HCT116 (cell line): ENCODE measurements at regions not wholly inside any gene's neighbourhood (a gene's known extent, or its start where the extent isn't known, plus 50 kb on each side); places are given as distances from the start of the nearest gene placed in this dataset.

ENCODE experiments used
- ATAC-seq: fragments of 200-7000 bp; cut with Tn5 transposase; 2 replicates; pipeline ENCODE4 v1.9.1; 2020; ENCODE audit warnings: mild to moderate bottlenecking, moderate library complexity
- BruUV-seq: library from RNA; stranded (reverse); fragments of 400-500 nt; replicated peaks from 2 replicates; lab custom pipeline; 2021; lab: Mats Ljungman, UMichigan
- CTCF ChIA-PET: fragments of 300-600 bp; sonication (Branson Sonifier 250); formaldehyde crosslinking; loops from one replicate; lab custom pipeline; 2021; ENCODE audit warnings: antibody characterized with exemption; lab: Charles Lee
- POLR2A ChIA-PET: fragments of 300-600, 350-600 bp; sonication (Branson Sonifier 250); formaldehyde crosslinking; loops from one replicate; lab custom pipeline; 2021; ENCODE audit warnings: antibody characterized with exemption; lab: Charles Lee
- RAD21 ChIA-PET, 2 experiments: fragments of 300-600 bp; sonication (Branson Sonifier 250); formaldehyde crosslinking; loops; one replicate each; lab custom pipeline; 2023; ENCODE audit warnings: low total read pairs in 2 of 2; ENCODE audit not compliant: uncharacterized antibody in 2 of 2, unreplicated experiment in 2 of 2, low non-redundant PET in 1 of 2; lab: Charles Lee
- DNase-seq: peaks from one replicate; pipeline ENCODE4 v3.0.0-alpha.2; 2010; ENCODE audit warnings: low read depth, low spot score
- H2AFZ ChIP-seq: fragments of 200-600 bp; shearing (Covaris generic), sonication (generic); 2 replicates; pipeline ENCODE4 v1.6.1; 2017; ENCODE audit warnings: low read depth, mixed run types, mixed read lengths, antibody characterized with exemption, low read length; ENCODE audit not compliant: poor library complexity, severe bottlenecking
- H3K27ac ChIP-seq: 2 replicates; pipeline ENCODE4 v1.5.1; 2012; ENCODE audit warnings: low read depth, low read length
- H3K27me3 ChIP-seq: fragments of 200-600 bp; sonication (generic); 2 replicates; pipeline ENCODE4 v1.6.1; 2016; ENCODE audit warnings: mixed run types, low read length, mixed read lengths; ENCODE audit not compliant: insufficient read depth
- H3K36me3 ChIP-seq, 2 experiments: fragments of 200-500 bp in 1 of 2; fragments of 200-600 bp in 1 of 2; sonication (Bioruptor generic) in 1 of 2; sonication (generic) in 1 of 2; 2 replicates each; pipeline versions ENCODE4 v1.5.1 to v1.6.1; 2014 to 2016; ENCODE audit warnings: low read length in 2 of 2, inconsistent platforms in 1 of 2, mixed read lengths in 1 of 2, mixed run types in 1 of 2; ENCODE audit not compliant: insufficient read depth in 2 of 2, control insufficient read depth in 1 of 2
- H3K4me1 ChIP-seq, 2 experiments: fragments of 200-600 bp in 1 of 2; sonication (generic) in 1 of 2; 2 replicates each; pipeline versions ENCODE4 v1.5.1 to v1.6.1; 2012 to 2017; ENCODE audit warnings: low read length in 2 of 2, inconsistent platforms in 1 of 2, mild to moderate bottlenecking in 1 of 2, mixed read lengths in 1 of 2, mixed run types in 1 of 2, moderate library complexity in 1 of 2; ENCODE audit not compliant: insufficient read depth in 2 of 2, control insufficient read depth in 1 of 2
- H3K4me2 ChIP-seq: fragments of 200-600 bp; sonication (generic); 2 replicates; pipeline ENCODE4 v1.6.1; 2017; ENCODE audit warnings: mixed run types, low read length, mixed read lengths
- H3K4me3 ChIP-seq, 2 experiments: fragments of 200-600 bp in 1 of 2; sonication (generic) in 1 of 2; replicated peaks in 1 of 2; 2 replicates each; pipeline ENCODE4 v1.5.1; 2011 to 2016; ENCODE audit warnings: low read length in 2 of 2, control low read depth in 1 of 2, low read depth in 1 of 2, mild to moderate bottlenecking in 1 of 2, mixed read lengths in 1 of 2, mixed run types in 1 of 2
- H3K79me2 ChIP-seq: fragments of 200-600 bp; sonication (generic); 2 replicates; pipeline ENCODE4 v1.6.1; 2017; ENCODE audit warnings: mild to moderate bottlenecking, mixed run types, low read length, moderate library complexity, mixed read lengths; ENCODE audit not compliant: insufficient read depth
- H3K9ac ChIP-seq: fragments of 200-600 bp; sonication (generic); 2 replicates; pipeline ENCODE4 v1.6.1; 2016; ENCODE audit warnings: low read length, mixed read lengths
- H3K9me2 ChIP-seq: fragments of 200-600 bp; sonication (generic), shearing (Covaris generic); 2 replicates; pipeline ENCODE4 v1.6.1; 2017; ENCODE audit warnings: mixed run types, mild to moderate bottlenecking, moderate library complexity; ENCODE audit not compliant: insufficient read depth
- H3K9me3 ChIP-seq, 2 experiments: fragments of 200-500 bp in 1 of 2; fragments of 200-600 bp in 1 of 2; sonication (Bioruptor generic) in 1 of 2; sonication (generic) in 1 of 2; 2 replicates each; pipeline ENCODE4 v1.6.1; 2014 to 2017; ENCODE audit warnings: low read length in 2 of 2, mixed read lengths in 2 of 2, inconsistent platforms in 1 of 2, low read depth in 1 of 2, mild to moderate bottlenecking in 1 of 2, mixed run types in 1 of 2, moderate library complexity in 1 of 2; ENCODE audit not compliant: control insufficient read depth in 1 of 2, insufficient read depth in 1 of 2
- H4K20me1 ChIP-seq: fragments of 200-600 bp; sonication (generic), shearing (Covaris generic); 2 replicates; pipeline ENCODE4 v1.6.1; 2017; ENCODE audit warnings: mixed run types, mild to moderate bottlenecking, moderate library complexity; ENCODE audit not compliant: insufficient read depth
- CEBPB ChIP-seq: IDR thresholded peaks from 2 replicates; pipeline ENCODE4 v1.6.1; 2012; ENCODE audit warnings: low read depth
- EGR1 ChIP-seq: IDR thresholded peaks from 2 replicates; pipeline ENCODE4 v1.6.1; 2012; ENCODE audit warnings: low read depth
- EZH2phosphoT487 ChIP-seq: fragments of 200-600 bp; IDR thresholded peaks from 2 replicates; pipeline ENCODE4 v1.6.1; 2018; ENCODE audit warnings: antibody characterized with exemption, borderline replicate concordance
- JUND ChIP-seq: IDR thresholded peaks from 2 replicates; pipeline ENCODE4 v1.6.1; 2012
- RAD21 ChIP-seq: IDR thresholded peaks from 2 replicates; pipeline ENCODE4 v1.6.1; 2012; ENCODE audit warnings: low read depth, mild to moderate bottlenecking
- SRF ChIP-seq: IDR thresholded peaks from 2 replicates; pipeline ENCODE4 v1.6.1; 2012; ENCODE audit warnings: low read depth
- TCF7L2 ChIP-seq: IDR thresholded peaks from 2 replicates; pipeline ENCODE4 v1.7.0; 2011; ENCODE audit warnings: borderline replicate concordance, inconsistent platforms; ENCODE audit not compliant: insufficient read depth, insufficient read length; ENCODE audit errors: extremely low read depth
- ZNF274 ChIP-seq: fragments of 200-500 bp; sonication (Bioruptor generic); IDR thresholded peaks from 2 replicates; pipeline ENCODE4 v1.6.1; 2014; ENCODE audit warnings: mild to moderate bottlenecking, low read depth, low read length, inconsistent platforms
- intact Hi-C: fragments of 100-400 bp; cut with micrococcal nuclease; formaldehyde crosslinking; loops from 2 replicates; pipeline ENCODE4 v1.10.0; 2022
- TF ChIP-seq, protein P1 (sequence below): IDR thresholded peaks from 2 replicates; pipeline ENCODE4 v1.6.1; 2012; ENCODE audit warnings: low read depth
- TF ChIP-seq, protein P2 (sequence below): IDR thresholded peaks from 2 replicates; pipeline ENCODE4 v1.6.1; 2012
- TF ChIP-seq, protein P3 (sequence below), 3 experiments: fragments of 200-600 bp in 1 of 3; sonication (generic) in 1 of 3; IDR thresholded peaks in 2 of 3; conservative IDR thresholded peaks in 1 of 3; 2 replicates each; pipeline ENCODE4 v1.5.1; 2012 to 2017; ENCODE audit warnings: low read depth in 2 of 3, low read length in 2 of 3, antibody characterized with exemption in 1 of 3, borderline replicate concordance in 1 of 3, control low read depth in 1 of 3, mild to moderate bottlenecking in 1 of 3, mixed read lengths in 1 of 3, mixed run types in 1 of 3, moderate library complexity in 1 of 3; ENCODE audit not compliant: insufficient read depth in 1 of 3
- TF ChIP-seq, protein P4 (sequence below): IDR thresholded peaks from 2 replicates; pipeline ENCODE4 v1.6.1; 2012

DNA sequence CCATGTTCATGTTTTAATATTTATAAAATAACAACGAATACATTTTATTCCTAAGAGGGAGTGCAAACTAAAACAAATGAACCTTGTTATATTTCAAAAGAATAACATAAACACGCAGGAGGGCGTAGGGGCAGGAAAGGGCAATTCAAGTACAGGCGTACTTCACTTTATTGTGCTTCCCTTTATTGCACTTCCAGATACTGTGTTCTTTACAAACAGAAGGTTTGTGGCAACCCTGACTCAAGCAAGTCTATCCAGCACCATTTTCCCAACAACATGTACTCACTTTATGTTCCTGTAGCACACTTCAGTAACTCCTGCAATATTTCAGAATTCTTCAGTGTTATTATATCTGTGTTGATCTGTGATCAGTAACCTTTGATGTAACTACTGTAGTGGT lies 84.6 kb upstream of the PLEKHA5 start:
- H3K4me3 ChIP-seq: no peak overlapping the region
- TF ChIP-seq TCF7L2: no peak
- no peaks in the 10 kb centered on the region for H3K9me2 ChIP-seq
- no peaks in the 10 kb centered on the region for H3K27me3 ChIP-seq
- no peak for ATAC-seq
- H3K4me1 ChIP-seq: peaks cover 7 to 14% of the 10 kb centered on the region in 2 experiments; a peak in 3 of 4 replicates
- no peaks in the 10 kb centered on the region for H3K36me3 ChIP-seq
- no peak overlapping the region for H2AFZ ChIP-seq
- no peaks in the 10 kb centered on the region for H4K20me1 ChIP-seq
- BruUV-seq: no TSS peak
- H3K79me2 ChIP-seq: no peaks in the 10 kb centered on the region
- ChIA-PET RAD21 (no interaction called here), POLR2A (no interaction called here), CTCF (no interaction called here)
- no peak for DNase-seq
- H3K9me3 ChIP-seq: no peaks in the 10 kb centered on the region
- no peak overlapping the region for H3K9ac ChIP-seq
- H3K27ac ChIP-seq: no peak overlapping the region
- intact Hi-C loops: no loop called here
- no peak overlapping the region for H3K4me2 ChIP-seq

DNA sequence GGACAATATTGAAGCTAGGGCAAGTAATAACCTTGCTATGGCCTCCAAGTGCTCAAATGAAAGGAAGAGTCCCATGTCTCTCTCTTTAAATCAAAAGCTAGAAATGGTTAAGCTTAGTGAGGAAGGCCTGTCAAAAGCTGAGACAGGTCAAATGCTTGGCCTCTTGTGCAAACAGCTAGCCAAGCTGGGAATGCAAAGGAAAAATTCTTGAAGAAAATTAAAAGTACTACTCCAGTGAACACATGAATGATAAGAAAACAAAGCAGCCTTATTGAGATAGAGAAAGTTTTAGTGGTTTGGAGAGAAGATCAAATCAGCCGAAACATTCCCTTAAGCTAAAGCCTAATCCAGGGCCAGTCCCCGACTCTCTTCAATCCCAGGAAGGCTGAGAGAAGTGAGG lies 84.1 kb upstream of the PLEKHA5 start:
- Histone ChIP-seq H3K79me2 (no peaks in the 10 kb centered on the region), H4K20me1 (no peaks in the 10 kb centered on the region), H3K9ac (no peak overlapping the region), H3K27ac (no peak overlapping the region), H3K4me3 (no peak overlapping the region), H3K36me3 (no peaks in the 10 kb centered on the region), H3K4me2 (no peak overlapping the region), H3K4me1 (peaks cover 7 to 14% of the 10 kb centered on the region in 2 experiments; a peak in 3 of 4 replicates), H2AFZ (no peak overlapping the region), H3K9me2 (no peaks in the 10 kb centered on the region), H3K27me3 (no peaks in the 10 kb centered on the region), H3K9me3 (no peaks in the 10 kb centered on the region)
- ATAC-seq (no peak), DNase-seq (no peak)
- ChIA-PET RAD21 (no interaction called here), CTCF (no interaction called here), POLR2A (no interaction called here)
- intact Hi-C loops: no loop called here
- no peak for TF ChIP-seq JUND
- TF ChIP-seq, protein P1, sequence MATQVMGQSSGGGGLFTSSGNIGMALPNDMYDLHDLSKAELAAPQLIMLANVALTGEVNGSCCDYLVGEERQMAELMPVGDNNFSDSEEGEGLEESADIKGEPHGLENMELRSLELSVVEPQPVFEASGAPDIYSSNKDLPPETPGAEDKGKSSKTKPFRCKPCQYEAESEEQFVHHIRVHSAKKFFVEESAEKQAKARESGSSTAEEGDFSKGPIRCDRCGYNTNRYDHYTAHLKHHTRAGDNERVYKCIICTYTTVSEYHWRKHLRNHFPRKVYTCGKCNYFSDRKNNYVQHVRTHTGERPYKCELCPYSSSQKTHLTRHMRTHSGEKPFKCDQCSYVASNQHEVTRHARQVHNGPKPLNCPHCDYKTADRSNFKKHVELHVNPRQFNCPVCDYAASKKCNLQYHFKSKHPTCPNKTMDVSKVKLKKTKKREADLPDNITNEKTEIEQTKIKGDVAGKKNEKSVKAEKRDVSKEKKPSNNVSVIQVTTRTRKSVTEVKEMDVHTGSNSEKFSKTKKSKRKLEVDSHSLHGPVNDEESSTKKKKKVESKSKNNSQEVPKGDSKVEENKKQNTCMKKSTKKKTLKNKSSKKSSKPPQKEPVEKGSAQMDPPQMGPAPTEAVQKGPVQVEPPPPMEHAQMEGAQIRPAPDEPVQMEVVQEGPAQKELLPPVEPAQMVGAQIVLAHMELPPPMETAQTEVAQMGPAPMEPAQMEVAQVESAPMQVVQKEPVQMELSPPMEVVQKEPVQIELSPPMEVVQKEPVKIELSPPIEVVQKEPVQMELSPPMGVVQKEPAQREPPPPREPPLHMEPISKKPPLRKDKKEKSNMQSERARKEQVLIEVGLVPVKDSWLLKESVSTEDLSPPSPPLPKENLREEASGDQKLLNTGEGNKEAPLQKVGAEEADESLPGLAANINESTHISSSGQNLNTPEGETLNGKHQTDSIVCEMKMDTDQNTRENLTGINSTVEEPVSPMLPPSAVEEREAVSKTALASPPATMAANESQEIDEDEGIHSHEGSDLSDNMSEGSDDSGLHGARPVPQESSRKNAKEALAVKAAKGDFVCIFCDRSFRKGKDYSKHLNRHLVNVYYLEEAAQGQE: no peak
- TF ChIP-seq CEBPB: no peak
- no peak for TF ChIP-seq RAD21
- TF ChIP-seq EZH2phosphoT487: no peak
- TF ChIP-seq, protein P2, sequence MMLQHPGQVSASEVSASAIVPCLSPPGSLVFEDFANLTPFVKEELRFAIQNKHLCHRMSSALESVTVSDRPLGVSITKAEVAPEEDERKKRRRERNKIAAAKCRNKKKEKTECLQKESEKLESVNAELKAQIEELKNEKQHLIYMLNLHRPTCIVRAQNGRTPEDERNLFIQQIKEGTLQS: no peak
- no peak for TF ChIP-seq SRF
- TF ChIP-seq, protein P3, sequence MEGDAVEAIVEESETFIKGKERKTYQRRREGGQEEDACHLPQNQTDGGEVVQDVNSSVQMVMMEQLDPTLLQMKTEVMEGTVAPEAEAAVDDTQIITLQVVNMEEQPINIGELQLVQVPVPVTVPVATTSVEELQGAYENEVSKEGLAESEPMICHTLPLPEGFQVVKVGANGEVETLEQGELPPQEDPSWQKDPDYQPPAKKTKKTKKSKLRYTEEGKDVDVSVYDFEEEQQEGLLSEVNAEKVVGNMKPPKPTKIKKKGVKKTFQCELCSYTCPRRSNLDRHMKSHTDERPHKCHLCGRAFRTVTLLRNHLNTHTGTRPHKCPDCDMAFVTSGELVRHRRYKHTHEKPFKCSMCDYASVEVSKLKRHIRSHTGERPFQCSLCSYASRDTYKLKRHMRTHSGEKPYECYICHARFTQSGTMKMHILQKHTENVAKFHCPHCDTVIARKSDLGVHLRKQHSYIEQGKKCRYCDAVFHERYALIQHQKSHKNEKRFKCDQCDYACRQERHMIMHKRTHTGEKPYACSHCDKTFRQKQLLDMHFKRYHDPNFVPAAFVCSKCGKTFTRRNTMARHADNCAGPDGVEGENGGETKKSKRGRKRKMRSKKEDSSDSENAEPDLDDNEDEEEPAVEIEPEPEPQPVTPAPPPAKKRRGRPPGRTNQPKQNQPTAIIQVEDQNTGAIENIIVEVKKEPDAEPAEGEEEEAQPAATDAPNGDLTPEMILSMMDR (IDR thresholded peaks at IDR 0.05 in 2 of 3, conservative IDR thresholded peaks at IDR 0.05 in 1 of 3; ENCODE audit: borderline replicate concordance in 1 of 3, insufficient read depth in 1 of 3, low read depth in 2 of 3, low read length in 2 of 3): no peak
- TF ChIP-seq, protein P4, sequence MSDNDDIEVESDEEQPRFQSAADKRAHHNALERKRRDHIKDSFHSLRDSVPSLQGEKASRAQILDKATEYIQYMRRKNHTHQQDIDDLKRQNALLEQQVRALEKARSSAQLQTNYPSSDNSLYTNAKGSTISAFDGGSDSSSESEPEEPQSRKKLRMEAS: no peak
- TF ChIP-seq ZNF274: no peak
- no peak for TF ChIP-seq EGR1
- no TSS peak for BruUV-seq
